HL-60 (cell line): ENCODE measurements at regions not wholly inside any gene's neighbourhood (a gene's known extent, or its start where the extent isn't known, plus 50 kb on each side); places are given as distances from the start of the nearest gene placed in this dataset.

Experiments used
- DNase-seq, 2 experiments: peaks; one replicate each; pipeline ENCODE4 v3.0.0-alpha.2; 2010 to 2020; ENCODE audit warnings: low read depth in 1 of 2, low spot score in 1 of 2
- H3K27ac ChIP-seq: fragments of 250-450 bp; sonication (Bioruptor Pico); replicated peaks from 2 replicates; pipeline ENCODE4 v1.5.1; 2020; ENCODE audit warnings: mild to moderate bottlenecking, moderate library complexity
- H3K27me3 ChIP-seq: fragments of 250-450 bp; sonication (Bioruptor Pico); 2 replicates; pipeline ENCODE4 v1.5.1; 2021; ENCODE audit warnings: mild to moderate bottlenecking, moderate library complexity; ENCODE audit not compliant: insufficient read depth, poor library complexity, severe bottlenecking
- H3K4me3 ChIP-seq: replicated peaks from 2 replicates; pipeline ENCODE4 v1.5.1; 2011; ENCODE audit warnings: mild to moderate bottlenecking, control low read depth, low read length; ENCODE audit not compliant: insufficient read depth
- CTCF ChIP-seq: IDR thresholded peaks from one replicate; pipeline ENCODE4 v1.5.1; 2011; ENCODE audit warnings: low read length, control low read depth, inconsistent platforms; ENCODE audit not compliant: insufficient read depth
- GABPA ChIP-seq: IDR thresholded peaks from 2 replicates; pipeline ENCODE4 v1.6.1; 2012; ENCODE audit warnings: low read depth
- POLR2AphosphoS5 ChIP-seq: IDR thresholded peaks from 2 replicates; pipeline ENCODE4 v1.6.1; 2012; ENCODE audit warnings: low read depth
- REST ChIP-seq: IDR thresholded peaks from 2 replicates; pipeline ENCODE4 v1.6.1; 2012; ENCODE audit warnings: low read depth; ENCODE audit not compliant: insufficient replicate concordance
- SPI1 ChIP-seq: IDR thresholded peaks from 2 replicates; pipeline ENCODE4 v1.6.1; 2012; ENCODE audit warnings: low read depth, mild to moderate bottlenecking, borderline replicate concordance

DNA sequence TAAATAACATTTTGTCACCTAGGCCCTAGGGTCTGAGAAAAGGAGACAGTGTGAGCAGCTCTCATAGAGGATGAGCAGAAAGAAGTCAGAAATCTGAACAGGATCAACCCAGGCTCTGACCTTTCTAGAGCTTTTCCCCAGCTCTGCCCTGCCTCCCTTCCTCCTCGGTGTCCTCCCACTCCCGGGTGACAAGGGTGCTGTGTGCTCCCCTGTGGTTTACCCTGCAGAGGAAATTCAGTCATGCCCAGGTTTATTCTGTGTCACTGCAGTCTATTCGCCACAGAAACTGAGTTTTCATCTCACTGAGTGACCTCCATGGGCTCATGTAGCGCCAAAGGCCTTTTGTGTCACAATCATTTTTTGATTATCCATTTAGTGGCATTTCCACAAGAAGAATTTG, 76.6 kb downstream of the IL12A start:
- no peak overlapping the region for H3K27ac ChIP-seq
- TF ChIP-seq REST (no peak), POLR2AphosphoS5 (no peak), CTCF (no peak)
- no peak for DNase-seq
- no peaks in the 10 kb centered on the region for H3K27me3 ChIP-seq
- no peak overlapping the region for H3K4me3 ChIP-seq

DNA sequence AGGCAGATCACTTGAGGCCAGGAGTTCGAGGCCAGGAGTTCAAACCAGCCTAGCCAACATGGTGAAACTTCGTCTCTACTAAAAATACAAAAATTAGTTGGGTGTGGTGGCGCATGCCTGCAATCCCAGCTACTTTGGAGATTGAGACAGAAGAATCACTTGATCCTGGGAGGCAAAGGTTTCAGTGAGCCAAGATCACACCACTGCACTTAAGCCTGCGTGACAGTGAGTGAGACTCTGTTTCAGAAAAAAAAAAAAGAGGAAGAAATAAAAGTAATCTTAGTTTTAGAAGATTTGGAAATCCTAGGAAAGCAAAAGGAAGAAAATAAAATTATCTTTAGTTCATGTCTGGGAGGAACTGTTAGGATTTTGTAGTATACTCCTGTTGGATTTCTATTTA, 77.2 kb downstream of the IL12A start:
- no peak overlapping the region for H3K4me3 ChIP-seq
- no peaks in the 10 kb centered on the region for H3K27me3 ChIP-seq
- TF ChIP-seq SPI1 (no peak), REST (no peak), CTCF (no peak), GABPA (no peak), POLR2AphosphoS5 (no peak)
- no peak for DNase-seq
- no peak overlapping the region for H3K27ac ChIP-seq

DNA sequence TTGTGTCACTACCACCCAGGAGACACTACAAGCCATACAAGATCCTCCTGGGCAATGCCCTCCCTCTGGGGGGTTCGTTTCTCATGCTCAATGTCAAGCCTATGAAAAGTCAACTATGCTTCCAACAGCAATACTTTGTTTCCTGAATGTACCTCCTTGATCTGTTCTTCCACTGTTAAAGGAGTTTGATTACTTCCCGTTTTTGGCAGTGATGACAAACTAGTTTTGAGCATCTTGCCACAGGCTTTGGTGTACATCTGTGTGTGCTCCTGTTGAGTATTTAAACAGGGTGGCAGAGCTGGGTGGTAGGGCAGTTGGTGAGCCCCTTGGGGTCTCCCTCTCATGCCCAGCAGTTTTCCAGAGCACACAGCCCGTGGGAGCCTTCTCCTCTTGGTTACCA, 81.4 kb downstream of the IL12A start:
- no peak for TF ChIP-seq POLR2AphosphoS5
- H3K4me3 ChIP-seq, result no peak overlapping the region
- H3K27ac ChIP-seq, result no peak overlapping the region
- DNase-seq, result peak in 1 of 2 experiments; percentile 4
- H3K27me3 ChIP-seq, result no peaks in the 10 kb centered on the region

DNA sequence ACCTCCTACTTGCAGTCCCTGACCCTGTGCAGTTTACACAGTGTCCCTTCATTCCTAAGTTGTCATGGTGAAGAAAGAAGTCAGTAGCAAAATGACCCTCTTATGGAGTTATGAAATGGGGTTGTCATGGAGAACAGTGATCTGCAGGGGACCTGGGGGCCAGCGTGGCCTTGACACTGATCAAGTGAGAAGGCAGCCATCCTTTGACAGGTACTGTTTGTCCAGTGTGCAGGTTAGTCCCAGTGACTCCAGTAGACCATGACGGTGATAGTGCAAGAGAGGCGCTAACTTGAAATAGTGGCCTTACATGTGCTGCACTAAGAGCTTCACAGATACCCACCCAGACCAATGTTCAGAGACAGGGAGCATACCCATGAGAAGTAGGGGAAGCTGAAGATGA, 87.9 kb downstream of the IL12A start:
- no peak for TF ChIP-seq POLR2AphosphoS5
- no peak for TF ChIP-seq CTCF
- TF ChIP-seq SPI1, result no peak
- H3K27me3 ChIP-seq, result no peaks in the 10 kb centered on the region

More for the DNA sequence above, 87.9 kb downstream of the IL12A start:
- Histone ChIP-seq H3K4me3 (no peak overlapping the region), H3K27ac (no peak overlapping the region)
- no peak for DNase-seq
